Cardiac fibroblast (primary cell): ENCODE measurements at regions not wholly inside any gene's neighbourhood (a gene's known extent, or its start where the extent isn't known, plus 50 kb on each side); places are given as distances from the start of the nearest gene placed in this dataset.
A peak's percentile ranks its signal among the peaks of the same experiment; 100 is the strongest.

Experiments
- DNase-seq, 2 donors: peaks; one replicate each; pipeline versions ENCODE4 v3.0.0 to v3.0.0-alpha.2; 2010; ENCODE audit warnings: low read depth in 2 of 2
- H3K4me3 ChIP-seq, 2 donors: replicated peaks in 1 of 2; 1 replicate in 1 of 2; 2 replicates in 1 of 2; pipeline ENCODE4 v1.5.1; 2011; ENCODE audit warnings: low read depth in 2 of 2, low read length in 2 of 2, mild to moderate bottlenecking in 2 of 2, moderate library complexity in 1 of 2
- TF ChIP-seq, protein P1 (sequence below): IDR thresholded peaks from one replicate; pipeline ENCODE4 v1.5.1; 2011; ENCODE audit warnings: low read depth, mild to moderate bottlenecking, low read length, inconsistent platforms

- TF ChIP-seq, protein P1, sequence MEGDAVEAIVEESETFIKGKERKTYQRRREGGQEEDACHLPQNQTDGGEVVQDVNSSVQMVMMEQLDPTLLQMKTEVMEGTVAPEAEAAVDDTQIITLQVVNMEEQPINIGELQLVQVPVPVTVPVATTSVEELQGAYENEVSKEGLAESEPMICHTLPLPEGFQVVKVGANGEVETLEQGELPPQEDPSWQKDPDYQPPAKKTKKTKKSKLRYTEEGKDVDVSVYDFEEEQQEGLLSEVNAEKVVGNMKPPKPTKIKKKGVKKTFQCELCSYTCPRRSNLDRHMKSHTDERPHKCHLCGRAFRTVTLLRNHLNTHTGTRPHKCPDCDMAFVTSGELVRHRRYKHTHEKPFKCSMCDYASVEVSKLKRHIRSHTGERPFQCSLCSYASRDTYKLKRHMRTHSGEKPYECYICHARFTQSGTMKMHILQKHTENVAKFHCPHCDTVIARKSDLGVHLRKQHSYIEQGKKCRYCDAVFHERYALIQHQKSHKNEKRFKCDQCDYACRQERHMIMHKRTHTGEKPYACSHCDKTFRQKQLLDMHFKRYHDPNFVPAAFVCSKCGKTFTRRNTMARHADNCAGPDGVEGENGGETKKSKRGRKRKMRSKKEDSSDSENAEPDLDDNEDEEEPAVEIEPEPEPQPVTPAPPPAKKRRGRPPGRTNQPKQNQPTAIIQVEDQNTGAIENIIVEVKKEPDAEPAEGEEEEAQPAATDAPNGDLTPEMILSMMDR: no peak
- no peak for DNase-seq
- no peak overlapping the region for H3K4me3 ChIP-seq
These were observed 369.1 kb upstream of the ADGRL2 start for GRCh38 chr1:81431624-81432000.

- TF ChIP-seq, protein P1: no peak
- no peak for DNase-seq
- H3K4me3 ChIP-seq: no peak overlapping the region
These were observed 369.6 kb upstream of the ADGRL2 start for GRCh38 chr1:81430955-81431623.

- H3K4me3 ChIP-seq: no peak overlapping the region
- TF ChIP-seq, protein P1: no peak
- DNase-seq: no peak
These were observed 370.3 kb upstream of the ADGRL2 start for GRCh38 chr1:81430236-81430938.

- TF ChIP-seq, protein P1: no peak
- no peak overlapping the region for H3K4me3 ChIP-seq
- DNase-seq: no peak
These were observed 371.7 kb upstream of the ADGRL2 start for GRCh38 chr1:81428998-81429397.

DNA sequence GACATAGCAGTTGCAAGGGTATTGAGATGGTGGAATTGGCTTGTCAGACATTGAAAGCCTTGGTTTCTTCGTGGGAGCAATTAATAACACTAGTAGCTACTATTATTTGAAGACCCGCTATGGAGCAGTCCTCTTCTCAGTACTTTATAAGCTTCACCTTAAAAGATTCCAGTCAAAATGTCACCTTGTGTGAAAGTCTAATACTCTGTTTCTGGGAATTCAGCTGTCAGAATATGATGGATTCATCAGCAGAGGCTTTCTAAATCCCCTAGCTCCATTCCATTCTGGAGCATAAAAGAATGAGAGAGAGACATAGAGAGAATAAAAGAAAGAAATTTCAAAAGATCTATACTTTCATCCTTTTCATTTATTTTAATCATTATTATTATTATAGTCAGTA is 375.9 kb upstream of the ADGRL2 start:
- no peak overlapping the region for H3K4me3 ChIP-seq
- TF ChIP-seq, protein P1: no peak
- DNase-seq: no peak

DNA sequence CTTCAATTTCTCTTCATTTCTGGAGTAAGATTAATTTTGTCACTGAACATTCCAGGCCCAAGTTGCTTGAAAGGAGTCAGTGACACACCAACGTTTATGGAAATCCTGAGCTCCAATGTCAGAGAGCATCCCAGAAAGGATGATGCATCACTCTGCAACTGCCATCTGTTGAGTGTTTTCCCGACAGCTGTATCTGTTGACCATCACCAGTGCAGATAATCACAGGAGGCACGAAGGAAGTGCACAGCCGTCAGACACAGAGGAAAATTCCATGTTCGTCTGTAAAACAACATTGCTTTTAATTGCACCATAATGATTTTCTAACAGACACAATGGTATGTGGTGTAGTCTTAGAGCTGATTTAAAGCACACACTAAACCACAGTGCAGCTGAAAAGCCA is 376.7 kb upstream of the ADGRL2 start:
- peak; percentile 13 to 64 for DNase-seq
- TF ChIP-seq, protein P1: no peak
- no peak overlapping the region for H3K4me3 ChIP-seq
